ENCODE measurements at regions not wholly inside any gene's neighbourhood (a gene's known extent, or its start where the extent isn't known, plus 50 kb on each side); places are given as distances from the start of the nearest gene placed in this dataset.

- no peak for TF ChIP-seq EP300 (IDR thresholded peaks at IDR 0.05; ENCODE audit: low read depth)
- TF ChIP-seq, protein P1, sequence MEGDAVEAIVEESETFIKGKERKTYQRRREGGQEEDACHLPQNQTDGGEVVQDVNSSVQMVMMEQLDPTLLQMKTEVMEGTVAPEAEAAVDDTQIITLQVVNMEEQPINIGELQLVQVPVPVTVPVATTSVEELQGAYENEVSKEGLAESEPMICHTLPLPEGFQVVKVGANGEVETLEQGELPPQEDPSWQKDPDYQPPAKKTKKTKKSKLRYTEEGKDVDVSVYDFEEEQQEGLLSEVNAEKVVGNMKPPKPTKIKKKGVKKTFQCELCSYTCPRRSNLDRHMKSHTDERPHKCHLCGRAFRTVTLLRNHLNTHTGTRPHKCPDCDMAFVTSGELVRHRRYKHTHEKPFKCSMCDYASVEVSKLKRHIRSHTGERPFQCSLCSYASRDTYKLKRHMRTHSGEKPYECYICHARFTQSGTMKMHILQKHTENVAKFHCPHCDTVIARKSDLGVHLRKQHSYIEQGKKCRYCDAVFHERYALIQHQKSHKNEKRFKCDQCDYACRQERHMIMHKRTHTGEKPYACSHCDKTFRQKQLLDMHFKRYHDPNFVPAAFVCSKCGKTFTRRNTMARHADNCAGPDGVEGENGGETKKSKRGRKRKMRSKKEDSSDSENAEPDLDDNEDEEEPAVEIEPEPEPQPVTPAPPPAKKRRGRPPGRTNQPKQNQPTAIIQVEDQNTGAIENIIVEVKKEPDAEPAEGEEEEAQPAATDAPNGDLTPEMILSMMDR (IDR thresholded peaks at IDR 0.05): no peak
- no peak for TF ChIP-seq POLR2A (IDR thresholded peaks at IDR 0.05)
Observed at GRCh38 chr2:239597216-239597615, 196.4 kb upstream of the HDAC4 start.
